ENCODE measurements at regions not wholly inside any gene's neighbourhood (a gene's known extent, or its start where the extent isn't known, plus 50 kb on each side); places are given as distances from the start of the nearest gene placed in this dataset.
A peak's percentile ranks its signal among the peaks of the same experiment; 100 is the strongest.
"Not testable (repeated sequence)": the region's sequence is repeated elsewhere in the genome, so short reads cannot be mapped to it uniquely, and the experiment has no call there.

DNA sequence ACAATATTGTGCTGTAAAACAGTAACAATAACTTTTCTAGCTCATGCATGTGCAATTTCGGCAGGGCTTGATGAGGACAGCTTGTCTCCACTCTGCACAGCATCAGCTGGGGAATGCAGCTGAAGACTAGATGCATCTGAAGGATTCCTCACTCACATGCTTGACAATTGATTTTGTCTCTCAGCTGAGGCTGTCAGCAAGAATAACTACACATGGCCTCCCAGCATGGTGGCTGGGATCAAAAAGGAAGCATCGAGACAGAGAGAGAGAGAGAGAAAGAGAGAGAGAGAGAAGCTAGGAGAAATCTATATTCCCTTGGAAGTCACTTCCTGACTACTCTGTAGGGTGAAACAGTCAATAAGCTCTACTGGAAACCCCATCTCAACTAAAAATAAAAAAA lies 487.1 kb downstream of the PLOD2 start:
- no peak for DNase-seq

DNA sequence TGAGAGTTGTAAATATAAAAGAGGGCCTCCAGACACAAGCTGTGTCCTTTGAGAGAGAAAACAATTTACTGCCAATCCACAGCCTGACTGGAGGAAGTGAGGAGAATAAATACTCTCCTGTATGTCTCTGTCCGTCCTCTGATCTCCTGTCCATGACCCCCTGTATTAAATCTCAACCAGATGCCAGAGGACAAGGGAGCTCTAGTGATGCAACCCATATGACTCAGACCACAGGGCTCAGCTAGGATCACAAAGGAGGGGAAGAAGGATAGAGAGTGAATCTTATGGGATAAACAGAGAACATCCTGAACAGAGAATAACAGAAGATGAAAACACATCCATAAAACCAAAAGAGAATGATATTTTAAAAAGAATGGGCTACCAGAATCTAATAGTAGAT lies 482.6 kb downstream of the PLOD2 start:
- no peak for DNase-seq

DNA sequence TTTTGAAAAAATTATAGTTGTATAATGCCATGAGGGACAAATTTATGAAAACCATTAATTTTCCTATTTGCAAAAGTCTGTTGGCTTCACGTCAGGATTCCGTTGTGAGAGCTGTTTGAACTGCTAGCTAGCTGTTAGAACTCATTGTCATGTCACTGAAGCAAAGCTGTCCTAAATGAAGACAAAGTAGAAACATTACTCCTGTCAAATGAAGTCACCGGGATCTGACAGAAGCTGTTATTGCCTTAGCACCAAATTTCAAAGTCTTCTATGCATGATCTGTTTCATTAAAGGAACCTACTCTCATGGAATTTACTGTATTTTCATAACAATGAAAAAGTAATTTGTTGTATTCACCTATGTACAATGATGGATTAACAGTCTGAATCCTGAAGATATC lies 479.8 kb downstream of the PLOD2 start:
- no peak for DNase-seq

DNA sequence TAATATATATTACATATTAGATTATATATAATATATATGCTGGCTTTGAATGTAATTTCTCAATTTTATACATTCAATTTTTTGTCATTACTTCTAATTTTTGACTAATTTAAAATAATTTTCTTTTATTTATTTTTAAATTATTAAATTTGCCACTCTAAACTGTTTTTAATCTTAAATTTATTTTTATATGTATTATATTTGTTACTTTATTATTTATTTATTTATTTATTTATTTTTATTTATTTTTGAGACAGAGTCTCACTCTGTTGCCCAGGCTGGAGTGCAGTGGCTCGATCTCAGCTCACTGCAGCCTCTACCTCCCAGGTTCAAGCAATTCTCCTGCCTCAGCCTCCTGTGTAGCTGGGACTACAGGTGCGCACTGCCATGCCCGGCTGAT lies 473.0 kb downstream of the PLOD2 start:
- not testable (repeated sequence) for DNase-seq

GRCh38 chr3:145692751-145693150 lies 468.2 kb downstream of the PLOD2 start:
- DNase-seq = no peak

- no peak for DNase-seq
Observed at GRCh38 chr3:145696011-145696410, 465.0 kb downstream of the PLOD2 start.

DNA sequence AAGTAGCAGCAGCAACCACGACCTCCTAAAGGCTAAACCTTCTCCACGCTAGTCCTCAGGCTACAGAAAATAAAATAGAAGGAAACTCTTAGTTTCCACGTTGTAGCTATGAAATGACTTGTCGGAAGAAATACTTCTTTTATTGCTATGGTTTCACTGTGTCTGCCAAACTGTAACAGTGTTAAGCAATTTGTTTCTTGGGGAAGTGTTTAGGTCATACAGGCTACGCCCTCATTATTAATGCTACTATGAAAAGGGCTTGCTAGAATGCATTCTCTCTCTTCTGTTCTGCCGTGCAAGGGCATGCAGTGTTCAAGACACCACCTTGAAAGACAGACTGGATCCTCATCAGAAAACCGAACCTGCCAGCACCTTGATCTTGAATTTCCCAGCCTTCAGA lies 462.7 kb downstream of the PLOD2 start:
- no peak for DNase-seq

DNA sequence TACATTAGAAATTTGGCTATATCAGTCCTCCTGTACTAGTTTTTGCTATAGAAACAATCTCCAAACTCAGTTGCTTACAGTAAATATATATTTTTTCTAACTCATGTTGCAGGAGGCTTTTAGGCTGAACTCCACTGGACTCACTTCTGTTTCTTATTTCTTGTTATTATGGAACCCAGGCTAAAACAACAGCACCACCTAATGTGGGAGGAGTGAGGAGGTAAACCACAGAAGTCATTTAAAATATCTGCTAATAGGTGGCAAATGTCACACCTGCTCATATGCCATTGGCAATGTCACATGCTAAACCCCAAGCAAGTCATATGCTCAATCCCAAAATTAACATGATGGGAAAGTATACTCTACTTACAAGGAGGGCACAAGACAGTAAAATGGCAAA lies 462.2 kb downstream of the PLOD2 start:
- no peak for DNase-seq

DNA sequence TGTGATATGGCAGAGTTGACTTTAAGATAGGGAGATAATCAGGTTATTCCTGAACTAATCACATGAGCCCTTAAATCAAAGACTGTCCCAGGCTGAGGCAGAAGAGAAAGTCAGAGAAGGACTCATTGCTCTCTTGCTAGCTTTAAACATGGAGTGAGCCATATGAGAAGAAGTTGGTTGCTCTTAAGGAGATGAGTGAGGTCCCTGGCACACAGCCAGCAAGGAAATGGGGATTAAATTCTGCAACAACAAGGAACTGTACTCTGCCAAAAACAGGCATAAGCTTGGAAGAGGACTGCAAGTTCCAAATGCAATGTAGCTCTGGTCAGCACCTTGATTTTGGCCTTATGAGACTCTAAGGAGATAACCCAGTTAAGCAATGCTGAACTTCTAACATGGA lies 457.0 kb downstream of the PLOD2 start:
- DNase-seq = no peak

DNA sequence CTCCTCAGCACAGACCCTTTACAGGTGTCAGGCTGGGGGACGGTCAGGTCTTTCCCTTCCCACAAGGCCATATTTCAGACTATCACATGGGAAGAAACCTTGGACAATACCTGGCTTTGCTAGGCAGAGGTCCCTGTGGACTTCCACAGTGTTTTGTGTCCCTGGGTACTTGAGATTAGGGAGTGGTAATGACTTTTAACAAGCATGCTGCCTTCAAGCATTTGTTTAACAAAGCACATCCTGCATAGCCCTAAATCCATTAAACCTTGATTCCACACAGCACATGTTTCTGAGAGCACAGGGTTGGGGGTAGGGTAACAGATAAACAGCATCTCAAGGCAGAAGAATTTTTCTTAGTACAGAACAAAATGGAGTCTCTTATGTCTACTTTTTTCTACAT lies 451.2 kb downstream of the PLOD2 start:
- DNase-seq = not testable (repeated sequence)

- no peak for DNase-seq
Observed at GRCh38 chr3:145716519-145716918, 444.5 kb downstream of the PLOD2 start.

GRCh38 chr3:145719114-145719513 lies 441.9 kb downstream of the PLOD2 start:
- no peak for DNase-seq

DNA sequence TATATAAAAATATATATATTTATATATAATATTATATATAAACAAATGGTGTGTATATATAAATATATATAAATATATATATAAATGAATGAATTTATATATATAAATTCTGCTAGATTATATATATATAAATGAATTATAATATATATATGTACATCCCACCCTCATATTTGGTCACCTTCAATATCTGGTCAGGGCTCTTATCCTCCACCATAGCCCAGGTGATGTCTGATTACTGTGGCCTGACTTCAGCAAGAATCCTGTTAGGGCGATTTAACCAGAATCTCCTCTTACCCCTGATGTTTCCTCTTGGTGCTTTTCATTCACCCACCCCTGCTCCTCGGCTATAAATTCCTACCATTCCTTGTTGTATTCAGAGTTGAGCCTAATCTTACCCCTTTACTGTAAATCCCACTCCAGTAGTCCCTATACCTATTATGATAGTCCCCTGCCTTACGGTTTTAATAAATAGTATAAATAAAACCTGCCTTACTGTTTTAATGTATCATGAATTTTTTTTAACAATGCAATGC lies 439.6 kb downstream of the PLOD2 start:
- DNase-seq = no peak

- no peak for DNase-seq
Observed at GRCh38 chr3:145721815-145722214, 439.2 kb downstream of the PLOD2 start.

DNA sequence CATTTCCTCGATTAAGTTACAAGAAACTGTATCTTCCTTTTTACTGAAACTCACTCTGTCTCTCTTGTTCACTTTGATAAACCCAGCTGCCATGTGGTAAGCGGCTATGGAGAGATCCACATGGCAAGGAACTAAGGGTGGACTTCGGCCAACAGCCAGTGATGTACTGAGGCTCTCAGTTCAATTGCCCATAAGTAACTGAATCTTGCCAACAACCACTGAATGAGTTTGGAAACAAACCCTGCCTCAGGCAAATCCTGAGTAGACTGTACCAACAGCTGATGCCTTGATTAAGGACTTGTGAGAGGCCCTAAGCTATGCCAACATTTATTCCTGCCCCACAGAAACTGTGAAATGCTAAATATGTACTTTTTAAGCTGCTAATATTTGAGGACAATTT lies 433.5 kb downstream of the PLOD2 start:
- DNase-seq = no peak

GRCh38 chr3:145735631-145736030 lies 425.4 kb downstream of the PLOD2 start:
- no peak for DNase-seq

DNA sequence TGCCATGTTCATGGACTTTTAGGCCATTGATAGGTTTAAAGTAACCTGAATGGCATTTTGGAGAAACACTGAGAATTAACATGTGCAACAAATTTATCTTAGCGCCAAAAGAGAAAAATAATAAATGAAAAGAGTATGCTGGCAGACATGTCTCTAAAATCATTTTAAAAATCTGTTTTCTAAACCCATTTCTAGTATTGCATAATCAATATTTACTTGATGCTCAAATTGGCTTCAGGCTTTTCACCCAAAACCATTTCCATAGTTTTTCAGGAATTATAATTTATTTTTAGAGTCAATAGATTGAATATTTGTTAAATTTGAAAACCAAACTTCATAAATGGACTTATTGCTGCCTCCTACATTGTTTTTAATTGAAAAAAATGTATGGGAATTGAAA lies 423.0 kb downstream of the PLOD2 start:
- DNase-seq = no peak

- DNase-seq = no peak
Observed at GRCh38 chr3:145739926-145740325, 421.1 kb downstream of the PLOD2 start.

DNA sequence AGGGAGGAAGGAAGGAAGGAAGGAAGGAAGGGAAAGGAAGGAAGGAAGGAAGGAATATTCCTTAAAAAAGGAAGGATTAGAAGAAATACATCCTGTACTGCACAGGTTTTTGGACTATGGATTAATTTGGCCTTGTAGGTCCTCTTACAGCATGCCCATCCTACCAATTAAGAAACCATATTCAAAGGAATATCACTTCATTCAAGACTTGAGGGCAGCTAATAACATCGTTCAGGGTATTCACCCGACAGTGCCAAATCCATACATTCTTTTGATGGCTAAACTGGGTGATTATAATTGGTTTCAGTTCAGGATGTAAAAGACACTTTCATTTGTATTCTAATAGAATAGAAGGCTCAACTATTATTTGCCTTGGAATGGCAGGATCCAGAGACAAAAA lies 410.3 kb downstream of the PLOD2 start:
- no peak for DNase-seq

- DNase-seq = no peak
Observed at GRCh38 chr3:145752576-145752975, 408.4 kb downstream of the PLOD2 start.

- no peak for DNase-seq
Observed at GRCh38 chr3:145754605-145755289, 406.2 kb downstream of the PLOD2 start.

- DNase-seq = no peak
Observed at GRCh38 chr3:145760036-145760435, 400.9 kb downstream of the PLOD2 start.

DNA sequence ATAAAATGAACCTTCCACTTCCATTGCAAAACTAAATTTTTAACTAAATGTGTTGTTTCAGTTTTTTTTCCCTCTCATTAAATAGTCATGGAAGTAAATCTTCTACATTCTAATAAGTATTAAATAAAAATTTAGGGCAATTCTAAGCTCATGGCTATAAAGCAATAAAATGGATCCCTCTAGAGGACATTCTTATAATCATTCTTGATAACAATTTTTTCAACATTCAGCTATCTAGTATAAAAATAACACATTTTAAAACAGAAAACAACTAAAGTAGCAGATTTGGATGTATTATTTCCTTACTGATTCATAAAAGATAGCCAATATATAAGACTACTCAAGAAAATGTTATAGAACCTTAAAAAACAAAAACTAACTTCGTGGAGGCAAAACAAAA lies 393.1 kb downstream of the PLOD2 start:
- DNase-seq = no peak

- peak; percentile 19 for DNase-seq
Observed at GRCh38 chr3:145776782-145777408, 384.1 kb downstream of the PLOD2 start.

GRCh38 chr3:145780301-145780700 lies 380.7 kb downstream of the PLOD2 start:
- DNase-seq = no peak
